Uterus (tissue), 2 donors: ENCODE measurements at regions not wholly inside any gene's neighbourhood (a gene's known extent, or its start where the extent isn't known, plus 50 kb on each side); places are given as distances from the start of the nearest gene placed in this dataset.

Experiments
- CTCF ChIP-seq, 4 experiments: fragments of 200-600 bp in 2 of 4; fragments of 450-650 bp in 2 of 4; sonication (generic) in 2 of 4; IDR thresholded peaks; one replicate each; pipeline ENCODE4 v1.5.1; 2016 to 2019; ENCODE audit warnings: antibody characterized with exemption in 4 of 4, mild to moderate bottlenecking in 2 of 4, moderate library complexity in 1 of 4
- POLR2A ChIP-seq, 2 donors: fragments of 450-650 bp; IDR thresholded peaks; one replicate each; pipeline ENCODE4 v1.6.1; 2016; ENCODE audit warnings: antibody characterized with exemption in 2 of 2, mild to moderate bottlenecking in 1 of 2, moderate library complexity in 1 of 2

DNA sequence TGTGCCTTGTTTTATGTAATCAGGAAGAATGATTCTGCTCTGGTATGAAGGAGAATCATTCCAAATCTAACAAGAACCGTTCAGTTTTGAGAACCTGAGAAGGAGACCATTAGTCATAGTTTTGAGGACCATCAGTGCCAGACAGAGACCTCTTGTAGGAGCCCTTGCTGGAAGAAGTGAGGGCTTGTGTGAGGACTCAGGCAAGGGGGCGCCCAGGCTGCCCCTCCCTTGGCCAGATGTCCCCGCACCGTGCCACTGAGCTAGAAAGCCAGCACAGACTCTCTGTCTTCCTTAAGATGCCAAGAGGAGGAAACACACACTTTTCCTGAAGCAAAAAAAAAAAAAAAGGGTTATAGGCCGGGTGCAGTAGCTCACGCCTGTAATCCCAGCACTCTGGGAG is 55.7 kb upstream of the SLC39A10 start:
- no peak for TF ChIP-seq CTCF (IDR thresholded peaks at IDR 0.05)
- no peak for TF ChIP-seq POLR2A (IDR thresholded peaks at IDR 0.05)
